Globus pallidus (tissue), 1 donor: ENCODE measurements at regions not wholly inside any gene's neighbourhood (a gene's known extent, or its start where the extent isn't known, plus 50 kb on each side); places are given as distances from the start of the nearest gene placed in this dataset.
A peak's percentile ranks its signal among the peaks of the same experiment; 100 is the strongest.
"Not testable (repeated sequence)": the region's sequence is repeated elsewhere in the genome, so short reads cannot be mapped to it uniquely, and the experiment has no call there.

Source experiments
- DNase-seq: peaks from one replicate; pipeline ENCODE4 v3.0.0-alpha.2; 2015; ENCODE audit warnings: low spot score

GRCh38 chrX:28472926-28473325, 114.3 kb upstream of the IL1RAPL1 start:
- peak; percentile 54 for DNase-seq

- DNase-seq: no peak
Measured at GRCh38 chrX:28487818-28488217, 99.4 kb upstream of the IL1RAPL1 start.

- DNase-seq: no peak
Measured at GRCh38 chrX:28491322-28491721, 95.9 kb upstream of the IL1RAPL1 start.

GRCh38 chrX:28491941-28492340, 95.3 kb upstream of the IL1RAPL1 start:
- DNase-seq: no peak

- no peak for DNase-seq
Measured at GRCh38 chrX:28498658-28499057, 88.6 kb upstream of the IL1RAPL1 start.

GRCh38 chrX:28502667-28503066, 84.6 kb upstream of the IL1RAPL1 start:
- DNase-seq: not testable (repeated sequence)

- DNase-seq: not testable (repeated sequence)
Measured at GRCh38 chrX:28507650-28508049, 79.6 kb upstream of the IL1RAPL1 start.

- no peak for DNase-seq
Measured at GRCh38 chrX:28520786-28521185, 66.5 kb upstream of the IL1RAPL1 start.

- DNase-seq: not testable (repeated sequence)
Measured at GRCh38 chrX:28528354-28528753, 58.9 kb upstream of the IL1RAPL1 start.
